ENCODE measurements at regions not wholly inside any gene's neighbourhood (a gene's known extent, or its start where the extent isn't known, plus 50 kb on each side); places are given as distances from the start of the nearest gene placed in this dataset.

DNA sequence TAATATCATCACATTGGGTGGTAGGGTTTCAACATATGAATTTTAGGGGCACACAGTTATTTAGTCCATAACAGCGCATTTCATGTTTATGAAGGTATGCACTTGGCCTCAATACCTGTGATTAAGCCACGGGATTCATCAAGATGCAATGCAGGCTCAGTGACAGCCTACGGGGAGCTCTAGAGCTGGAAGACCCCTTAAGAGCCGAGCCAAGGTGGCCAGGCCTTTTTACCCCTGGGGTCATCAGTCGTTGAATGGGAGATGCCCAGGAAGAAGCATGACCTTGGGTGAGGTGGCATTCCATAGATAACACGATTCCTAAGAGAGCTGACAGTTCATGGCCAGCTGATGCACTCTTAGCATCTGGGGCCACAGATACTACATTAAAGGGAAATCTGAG is 380.0 kb downstream of the ZNF536 start:
- no peak for TF ChIP-seq CTCF (IDR thresholded peaks at IDR 0.05)

DNA sequence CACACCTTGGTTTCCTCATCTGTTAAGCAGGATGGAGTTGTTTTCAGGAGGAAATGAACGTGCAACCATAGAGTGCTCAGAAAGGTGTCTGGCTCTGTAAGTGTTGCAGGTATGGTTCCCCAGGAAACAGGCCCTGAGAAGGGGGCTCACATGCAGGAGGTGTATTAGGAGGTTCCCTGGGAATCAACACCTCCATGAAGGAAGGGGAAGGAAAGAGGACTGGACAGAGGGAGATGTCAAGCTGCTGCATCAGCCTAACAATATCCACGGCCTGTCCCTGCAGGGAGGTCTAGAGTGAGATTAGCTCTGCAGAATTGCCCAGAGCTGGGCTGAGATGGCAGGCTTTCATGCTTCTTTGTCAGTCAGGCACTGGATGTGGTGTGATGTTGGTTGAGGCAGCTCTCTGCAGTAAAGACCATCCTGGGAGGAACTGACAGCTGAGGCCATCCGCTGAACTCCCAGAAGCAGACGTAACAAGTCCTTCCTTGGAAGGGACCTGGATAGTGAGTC is 373.3 kb downstream of the ZNF536 start:
- no peak for TF ChIP-seq CTCF (IDR thresholded peaks at IDR 0.05)

DNA sequence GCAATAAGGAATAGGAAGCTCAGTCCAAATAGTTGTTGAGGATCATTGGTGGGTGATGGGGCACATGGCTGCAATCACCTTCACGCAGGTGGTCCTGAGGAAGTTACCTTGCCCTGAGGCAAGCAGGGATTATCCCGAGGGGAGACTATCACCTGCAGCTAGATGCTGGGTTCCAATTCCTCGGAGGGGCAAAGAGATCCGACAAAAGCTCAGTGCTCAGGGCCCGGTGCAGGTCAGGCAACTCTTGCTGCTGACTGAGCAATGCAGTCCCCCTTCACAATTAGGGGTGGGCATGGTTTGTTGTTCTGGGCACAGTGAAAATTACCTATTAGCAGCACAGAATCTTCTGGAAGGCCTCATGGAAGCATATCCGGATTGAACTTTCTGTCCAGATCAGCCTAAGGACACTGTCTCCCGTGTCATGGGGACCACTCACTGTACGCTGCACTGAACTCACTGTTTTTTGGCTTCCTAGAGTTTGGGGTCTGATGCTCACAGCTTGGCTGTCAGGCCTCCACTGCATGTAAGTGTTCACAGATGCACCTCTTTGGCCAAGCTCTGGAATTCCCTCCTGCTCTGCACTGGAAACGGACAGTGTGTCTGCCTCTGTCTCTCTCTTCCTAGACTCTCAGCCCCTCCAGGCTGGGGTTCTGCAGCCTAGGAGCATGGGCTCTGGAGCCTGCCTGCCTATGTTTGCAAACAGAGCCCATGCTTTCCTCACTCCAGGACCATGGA is 372.7 kb downstream of the ZNF536 start:
- TF ChIP-seq CTCF (IDR thresholded peaks at IDR 0.05), result no peak

- no peak for TF ChIP-seq CTCF (IDR thresholded peaks at IDR 0.05)
These were observed 371.5 kb downstream of the ZNF536 start for GRCh38 chr19:30743702-30744101.

DNA sequence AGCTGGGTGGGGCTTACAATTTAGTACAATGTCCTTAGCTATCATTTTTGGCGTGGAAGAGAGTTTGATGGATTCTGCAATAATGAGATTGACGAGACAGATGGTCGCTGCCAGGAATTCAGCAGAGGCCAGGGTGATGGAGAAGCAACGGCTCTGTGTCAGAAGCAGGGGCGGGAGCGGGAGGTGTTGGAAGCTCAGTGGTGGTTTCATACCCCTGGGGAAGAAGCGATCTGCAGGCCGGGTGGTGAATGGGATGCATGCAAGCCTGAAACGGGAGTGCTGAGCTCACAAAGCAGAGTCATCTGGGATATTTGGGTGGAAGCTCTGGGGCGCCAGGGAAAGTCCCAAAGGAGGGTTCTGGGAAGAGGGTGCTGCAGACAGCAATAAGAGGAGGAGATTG is 370.8 kb downstream of the ZNF536 start:
- TF ChIP-seq CTCF (IDR thresholded peaks at IDR 0.05), result no peak

DNA sequence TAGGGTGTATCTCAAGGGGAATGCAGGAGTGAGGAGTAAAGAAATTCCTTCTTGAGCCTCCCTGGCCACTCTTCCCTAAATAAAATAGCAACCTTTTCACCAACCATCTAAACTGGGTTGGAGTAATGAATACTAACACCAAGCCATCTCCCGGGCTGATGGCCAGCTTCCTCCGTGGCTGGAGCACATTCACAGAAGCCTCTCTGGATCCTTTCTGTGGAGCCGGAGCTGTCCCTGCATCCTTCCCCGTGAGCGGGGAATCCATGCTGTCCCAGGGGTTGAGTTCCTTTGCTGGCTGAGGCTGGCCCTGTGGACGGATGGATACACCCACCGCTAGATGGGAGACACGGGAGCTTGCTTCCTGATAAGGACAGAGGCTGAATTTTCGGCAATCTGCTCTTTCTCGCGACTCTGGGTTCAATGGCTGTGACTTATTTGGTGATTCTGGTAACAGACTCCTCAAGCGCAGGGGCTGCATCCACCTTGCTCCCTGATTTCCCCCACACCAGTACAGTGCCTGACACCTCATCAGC is 370.3 kb downstream of the ZNF536 start:
- no peak for TF ChIP-seq CTCF (IDR thresholded peaks at IDR 0.05)

- TF ChIP-seq CTCF (IDR thresholded peaks at IDR 0.05), result no peak
These were observed 369.4 kb downstream of the ZNF536 start for GRCh38 chr19:30741566-30741965.
